Prostate gland (tissue), 2 donors: ENCODE measurements at regions not wholly inside any gene's neighbourhood (a gene's known extent, or its start where the extent isn't known, plus 50 kb on each side); places are given as distances from the start of the nearest gene placed in this dataset.
"Not testable (repeated sequence)": the region's sequence is repeated elsewhere in the genome, so short reads cannot be mapped to it uniquely, and the experiment has no call there.

Experiments
- CTCF ChIP-seq, 4 experiments: fragments of 200-600 bp in 2 of 4; fragments of 450-650 bp in 2 of 4; sonication (generic) in 2 of 4; IDR thresholded peaks; 1 replicate in 3 of 4; 2 replicates in 1 of 4; pipeline ENCODE4 v1.5.1; 2016 to 2019; ENCODE audit warnings: antibody characterized with exemption in 4 of 4, mild to moderate bottlenecking in 2 of 4, moderate library complexity in 2 of 4
- POLR2A ChIP-seq: fragments of 450-650 bp; IDR thresholded peaks from one replicate; pipeline ENCODE4 v1.6.1; 2016; ENCODE audit warnings: antibody characterized with exemption, mild to moderate bottlenecking

GRCh38 chr5:1617236-1617755 lies 93.5 kb upstream of the LPCAT1 start:
- not testable (repeated sequence) for TF ChIP-seq CTCF (IDR thresholded peaks at IDR 0.05); POLR2A
